ENCODE measurements at regions not wholly inside any gene's neighbourhood (a gene's known extent, or its start where the extent isn't known, plus 50 kb on each side); places are given as distances from the start of the nearest gene placed in this dataset.
A peak's percentile ranks its signal among the peaks of the same experiment; 100 is the strongest.
"Not testable (repeated sequence)": the region's sequence is repeated elsewhere in the genome, so short reads cannot be mapped to it uniquely, and the experiment has no call there.

- ATAC-seq = not testable (repeated sequence)
Observed at GRCh38 chr10:3253974-3254373, 81.4 kb upstream of the PITRM1 start.

GRCh38 chr10:3251172-3251571, 78.6 kb upstream of the PITRM1 start:
- peak; percentile 17 to 33 for ATAC-seq

- no peak for ATAC-seq
Observed at GRCh38 chr10:3249307-3249889, 76.8 kb upstream of the PITRM1 start.

- ATAC-seq = no peak
Observed at GRCh38 chr10:3248526-3249306, 76.1 kb upstream of the PITRM1 start.

GRCh38 chr10:3245395-3245794, 72.8 kb upstream of the PITRM1 start:
- no peak for ATAC-seq

GRCh38 chr10:3241967-3242650, 69.5 kb upstream of the PITRM1 start:
- ATAC-seq = no peak

GRCh38 chr10:3241274-3241921, 68.8 kb upstream of the PITRM1 start:
- ATAC-seq = no peak

- ATAC-seq = peak in 1 of 2 donors; percentile 10
Observed at GRCh38 chr10:3239920-3240894, 67.6 kb upstream of the PITRM1 start.

- peak; percentile 89 to 91 for ATAC-seq
Observed at GRCh38 chr10:3239066-3239919, 66.7 kb upstream of the PITRM1 start.

- ATAC-seq = no peak
Observed at GRCh38 chr10:3238115-3238871, 65.7 kb upstream of the PITRM1 start.

- ATAC-seq = no peak
Observed at GRCh38 chr10:3237530-3237929, 64.9 kb upstream of the PITRM1 start.

GRCh38 chr10:3236644-3237404, 64.2 kb upstream of the PITRM1 start:
- ATAC-seq = no peak

GRCh38 chr10:3235996-3236510, 63.5 kb upstream of the PITRM1 start:
- ATAC-seq = no peak

GRCh38 chr10:3235395-3235794, 62.8 kb upstream of the PITRM1 start:
- ATAC-seq = no peak

- peak in 1 of 2 donors; percentile 17 for ATAC-seq
Observed at GRCh38 chr10:3233486-3233990, 61.0 kb upstream of the PITRM1 start.

- ATAC-seq = no peak
Observed at GRCh38 chr10:3231951-3232730, 59.6 kb upstream of the PITRM1 start.

GRCh38 chr10:3229815-3230214, 57.2 kb upstream of the PITRM1 start:
- peak in 1 of 2 donors; percentile 20 for ATAC-seq

GRCh38 chr10:3228629-3228945, 56.0 kb upstream of the PITRM1 start:
- no peak for ATAC-seq
